CD14-positive monocyte (primary cell): ENCODE measurements at regions not wholly inside any gene's neighbourhood (a gene's known extent, or its start where the extent isn't known, plus 50 kb on each side); places are given as distances from the start of the nearest gene placed in this dataset.
A peak's percentile ranks its signal among the peaks of the same experiment; 100 is the strongest.

ENCODE experiments used
- DNase-seq, 3 donors: peaks; one replicate each; pipeline ENCODE4 v3.0.0-alpha.2; 2011 to 2022
- H2AFZ ChIP-seq: 2 replicates; pipeline ENCODE4 v1.6.0; 2012; ENCODE audit warnings: mild to moderate bottlenecking, low read depth, low read length, inconsistent platforms; ENCODE audit not compliant: insufficient read depth, poor library complexity, severe bottlenecking
- H3K27ac ChIP-seq, 2 donors: 1 replicate in 1 of 2; 2 replicates in 1 of 2; pipeline ENCODE4 v1.5.1; 2012 to 2013; ENCODE audit warnings: low read length in 2 of 2, control low read depth in 1 of 2, inconsistent platforms in 1 of 2, low read depth in 1 of 2, mild to moderate bottlenecking in 1 of 2
- H3K27me3 ChIP-seq, 2 donors: one replicate each; pipeline versions ENCODE4 v1.6.0 to v1.6.1; 2011 to 2013; ENCODE audit warnings: low read length in 2 of 2; ENCODE audit not compliant: control insufficient read depth in 2 of 2, insufficient read depth in 2 of 2
- H3K36me3 ChIP-seq, 2 donors: replicated peaks in 1 of 2; 1 replicate in 1 of 2; 2 replicates in 1 of 2; pipeline versions ENCODE4 v1.5.1 to v1.6.1; 2012 to 2013; ENCODE audit warnings: low read length in 2 of 2, control low read depth in 1 of 2, inconsistent platforms in 1 of 2, mild to moderate bottlenecking in 1 of 2; ENCODE audit not compliant: insufficient read depth in 2 of 2, control insufficient read depth in 1 of 2
- H3K4me1 ChIP-seq, 2 donors: 1 replicate in 1 of 2; 2 replicates in 1 of 2; pipeline versions ENCODE4 v1.5.1 to v1.6.1; 2012 to 2013; ENCODE audit warnings: low read length in 2 of 2, control low read depth in 1 of 2, inconsistent platforms in 1 of 2, mild to moderate bottlenecking in 1 of 2, moderate library complexity in 1 of 2; ENCODE audit not compliant: insufficient read depth in 2 of 2, control insufficient read depth in 1 of 2
- H3K4me2 ChIP-seq: replicated peaks from 2 replicates; pipeline ENCODE3; 2012; ENCODE audit warnings: low read length, moderate library complexity, mild to moderate bottlenecking; ENCODE audit not compliant: poor library complexity, severe bottlenecking; ENCODE audit errors: extremely low read depth
- H3K4me3 ChIP-seq, 3 experiments: fragments of 200-600 bp in 1 of 3; sonication (generic) in 1 of 3; replicated peaks in 1 of 3; 1 replicate in 2 of 3; 2 replicates in 1 of 3; pipeline ENCODE4 v1.5.1; 2011 to 2013; ENCODE audit warnings: low read length in 3 of 3, mild to moderate bottlenecking in 3 of 3, control low read depth in 2 of 3, low read depth in 2 of 3, inconsistent platforms in 1 of 3, moderate library complexity in 1 of 3
- H3K79me2 ChIP-seq: 2 replicates; pipeline ENCODE4 v1.6.0; 2012; ENCODE audit warnings: mild to moderate bottlenecking, control low read depth, inconsistent platforms, low read length, moderate library complexity; ENCODE audit not compliant: insufficient read depth
- H3K9ac ChIP-seq: 2 replicates; pipeline ENCODE4 v1.6.0; 2017; ENCODE audit warnings: low read length, mild to moderate bottlenecking; ENCODE audit not compliant: insufficient read depth, poor library complexity, severe bottlenecking
- H3K9me3 ChIP-seq, 2 donors: replicated peaks in 1 of 2; 1 replicate in 1 of 2; 2 replicates in 1 of 2; pipeline versions ENCODE4 v1.5.1 to v1.6.1; 2012 to 2013; ENCODE audit warnings: low read length in 2 of 2, control low read depth in 1 of 2; ENCODE audit not compliant: control insufficient read depth in 1 of 2, insufficient read depth in 1 of 2
- H4K20me1 ChIP-seq: 2 replicates; pipeline ENCODE4 v1.6.0; 2012; ENCODE audit warnings: mild to moderate bottlenecking, low read length, control low read depth, moderate library complexity; ENCODE audit not compliant: insufficient read depth
- H3K27ac Mint-ChIP-seq, 7 donors: one replicate each; pipeline ENCODE4 v1.8.0; 2020; ENCODE audit warnings: mild to moderate bottlenecking in 7 of 7, mixed read lengths in 7 of 7, moderate library complexity in 6 of 7, inconsistent platforms in 2 of 7
- H3K27me3 Mint-ChIP-seq, 3 donors: one replicate each; pipeline ENCODE4 v1.8.0; 2021 to 2022; ENCODE audit warnings: low read depth in 3 of 3, mild to moderate bottlenecking in 3 of 3, mixed read lengths in 3 of 3, moderate library complexity in 3 of 3, inconsistent platforms in 1 of 3
- H3K36me3 Mint-ChIP-seq, 2 donors: one replicate each; pipeline ENCODE4 v1.8.0; 2020; ENCODE audit warnings: mixed read lengths in 2 of 2, inconsistent platforms in 1 of 2, mild to moderate bottlenecking in 1 of 2
- H3K4me1 Mint-ChIP-seq: one replicate; pipeline ENCODE4 v1.8.0; 2020; ENCODE audit warnings: mild to moderate bottlenecking, mixed read lengths
- H3K4me3 Mint-ChIP-seq, 2 donors: one replicate each; pipeline ENCODE4 v1.8.0; 2020; ENCODE audit warnings: mild to moderate bottlenecking in 2 of 2, mixed read lengths in 2 of 2, moderate library complexity in 1 of 2
- H3K9me3 Mint-ChIP-seq, 7 donors: one replicate each; pipeline ENCODE4 v1.8.0; 2020 to 2022; ENCODE audit warnings: mixed read lengths in 7 of 7, mild to moderate bottlenecking in 6 of 7, moderate library complexity in 6 of 7, inconsistent platforms in 2 of 7
- CTCF ChIP-seq: fragments of 200-600 bp; IDR thresholded peaks from one replicate; pipeline ENCODE4 v1.8.0; 2022; ENCODE audit warnings: antibody characterized with exemption, mild to moderate bottlenecking
- WGBS: methylation state at CpG from one replicate; pipeline ENCODE4 v1.1.5; 2013; ENCODE audit warnings: missing lambda C conversion rate; ENCODE audit not compliant: insufficient coverage; 5-methylcytosine and 5-hydroxymethylcytosine counted together
- intact Hi-C, 2 donors: fragments of 100-400 bp; cut with micrococcal nuclease; formaldehyde crosslinking; loops; one replicate each; pipeline versions ENCODE4 v1.15.0 to v1.15.1; 2023

GRCh38 chr11:122538060-122538459, 117.5 kb upstream of the UBASH3B start:
- H3K4me3 Mint-ChIP-seq, result no peak overlapping the region
- Histone ChIP-seq H3K79me2 (no peaks in the 10 kb centered on the region), H3K36me3 (no peaks in the 10 kb centered on the region), H2AFZ (no peak overlapping the region), H3K4me2 (no peak overlapping the region), H3K27me3 (no peaks in the 10 kb centered on the region), H3K9me3 (peaks cover 16 to 30% of the 10 kb centered on the region in 2 donors), H3K9ac (no peak overlapping the region), H4K20me1 (no peaks in the 10 kb centered on the region), H3K4me3 (no peak overlapping the region), H3K4me1 (no peaks in the 10 kb centered on the region), H3K27ac (no peak overlapping the region)
- no peak for TF ChIP-seq CTCF
- no peaks in the 10 kb centered on the region for H3K36me3 Mint-ChIP-seq
- no CpG with 5 or more reads among the region's 3 CpGs for WGBS
- peaks cover 1 to 5% (median 1%) of the 10 kb centered on the region in 3 donors for H3K27me3 Mint-ChIP-seq
- intact Hi-C loops, result no loop called here
- no peaks in the 10 kb centered on the region for H3K4me1 Mint-ChIP-seq
- H3K27ac Mint-ChIP-seq, result no peak overlapping the region
- peaks cover 22 to 46% (median 27%) of the 10 kb centered on the region in 7 donors for H3K9me3 Mint-ChIP-seq
- DNase-seq, result no peak

- Histone ChIP-seq H3K9ac (no peak overlapping the region), H3K27ac (no peak overlapping the region), H3K27me3 (no peaks in the 10 kb centered on the region), H3K4me3 (no peak overlapping the region), H3K9me3 (no peaks in the 10 kb centered on the region), H3K36me3 (no peaks in the 10 kb centered on the region), H4K20me1 (no peaks in the 10 kb centered on the region), H2AFZ (peak overlapping the region; percentile 47), H3K4me1 (peaks cover 15 to 18% of the 10 kb centered on the region in 2 donors), H3K79me2 (no peaks in the 10 kb centered on the region), H3K4me2 (no peak overlapping the region)
- Mint-ChIP-seq H3K9me3 (peaks cover 0 to 3% (median 0%) of the 10 kb centered on the region in 7 donors), H3K4me1 (peaks cover 21% of the 10 kb centered on the region), H3K4me3 (peak overlapping the region in 1 of 2 donors; percentile 30), H3K36me3 (no peaks in the 10 kb centered on the region), H3K27me3 (peaks cover 0 to 4% (median 1%) of the 10 kb centered on the region in 3 donors), H3K27ac (peak overlapping the region in 2 of 7 donors; percentile 96)
- TF ChIP-seq CTCF, result no peak
- intact Hi-C loops, result no loop called here
- WGBS, result no CpG with 5 or more reads among the region's 2 CpGs
- DNase-seq, result no peak
Observed at GRCh38 chr11:122524898-122525297, 130.6 kb upstream of the UBASH3B start.
